Osteocyte (in vitro differentiated cells): ENCODE measurements at regions not wholly inside any gene's neighbourhood (a gene's known extent, or its start where the extent isn't known, plus 50 kb on each side); places are given as distances from the start of the nearest gene placed in this dataset.

Experiments used
- DNase-seq: peaks from one replicate; pipeline ENCODE4 v3.0.0; 2021; ENCODE audit warnings: mixed read lengths; ENCODE audit not compliant: unreplicated experiment; ENCODE audit errors: extremely low spot score
- H3K27ac Mint-ChIP-seq: one replicate; pipeline ENCODE4 v1.8.0; 2021; ENCODE audit warnings: mild to moderate bottlenecking, mixed read lengths; ENCODE audit not compliant: unreplicated experiment
- H3K27me3 Mint-ChIP-seq: one replicate; pipeline ENCODE4 v1.8.0; 2021; ENCODE audit warnings: mixed read lengths; ENCODE audit not compliant: unreplicated experiment
- H3K36me3 Mint-ChIP-seq: one replicate; pipeline ENCODE4 v1.8.0; 2021; ENCODE audit warnings: mixed read lengths; ENCODE audit not compliant: unreplicated experiment
- H3K4me1 Mint-ChIP-seq: one replicate; pipeline ENCODE4 v1.8.0; 2021; ENCODE audit warnings: mixed read lengths; ENCODE audit not compliant: unreplicated experiment
- H3K4me3 Mint-ChIP-seq: one replicate; pipeline ENCODE4 v1.8.0; 2021; ENCODE audit warnings: mild to moderate bottlenecking, moderate library complexity, mixed read lengths; ENCODE audit not compliant: unreplicated experiment
- H3K9me3 Mint-ChIP-seq: one replicate; pipeline ENCODE4 v1.8.0; 2021; ENCODE audit warnings: mixed read lengths; ENCODE audit not compliant: unreplicated experiment
- CTCF ChIP-seq: fragments of 200-600 bp; sonication (generic); IDR thresholded peaks from 2 replicates; pipeline ENCODE4 v1.5.0; 2021; ENCODE audit warnings: antibody characterized with exemption, mild to moderate bottlenecking, moderate library complexity

GRCh38 chr1:87796471-87796901, 467.8 kb downstream of the LMO4 start:
- H3K9me3 Mint-ChIP-seq, result no peaks in the 10 kb centered on the region
- no peak overlapping the region for H3K27ac Mint-ChIP-seq
- no peak for TF ChIP-seq CTCF
- DNase-seq, result no peak
- H3K4me1 Mint-ChIP-seq, result peaks cover 15% of the 10 kb centered on the region
- H3K36me3 Mint-ChIP-seq, result no peaks in the 10 kb centered on the region
- H3K4me3 Mint-ChIP-seq, result no peak overlapping the region
- H3K27me3 Mint-ChIP-seq, result no peaks in the 10 kb centered on the region

DNA sequence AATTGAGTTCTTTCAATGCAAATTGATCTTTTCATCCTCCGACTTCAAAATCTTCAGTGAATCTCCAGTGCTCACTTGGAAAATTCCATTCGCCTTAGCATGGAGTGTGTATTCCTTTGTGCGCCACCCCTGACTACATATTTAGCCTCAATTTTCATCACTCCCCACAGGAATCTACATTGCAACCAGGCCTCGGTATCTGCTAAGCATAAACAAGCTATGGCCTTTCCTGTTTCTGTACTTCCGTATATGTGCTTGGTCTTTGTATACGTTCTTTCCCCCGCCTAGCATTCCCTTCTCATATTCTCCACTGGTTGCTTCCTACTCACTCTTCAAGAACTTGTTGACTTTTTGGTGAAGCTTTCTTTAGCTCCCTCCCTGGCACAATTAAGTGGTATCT, 470.8 kb downstream of the LMO4 start:
- Mint-ChIP-seq H3K4me1 (peaks cover 15% of the 10 kb centered on the region), H3K27ac (no peak overlapping the region), H3K4me3 (no peak overlapping the region), H3K36me3 (no peaks in the 10 kb centered on the region), H3K9me3 (no peaks in the 10 kb centered on the region), H3K27me3 (no peaks in the 10 kb centered on the region)
- no peak for TF ChIP-seq CTCF
- DNase-seq, result no peak

DNA sequence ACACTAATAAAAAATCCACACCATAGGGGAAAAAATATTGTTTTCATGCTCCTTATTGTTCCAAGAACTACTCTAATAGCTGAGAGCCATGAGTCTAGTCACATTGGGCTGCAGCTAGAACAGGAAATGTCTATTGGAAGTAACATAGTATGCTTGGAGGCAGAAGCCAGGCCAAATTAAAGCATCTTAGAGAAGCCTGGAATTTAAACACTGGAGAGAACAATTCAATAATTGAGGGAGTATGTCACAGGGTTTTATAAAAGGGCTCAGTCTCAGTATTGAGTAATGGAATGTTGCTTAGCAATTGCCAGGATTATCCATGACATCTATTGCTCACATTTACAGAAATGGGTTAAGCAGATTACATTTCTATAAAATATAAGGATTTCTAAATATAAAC, 471.3 kb downstream of the LMO4 start:
- no peaks in the 10 kb centered on the region for H3K27me3 Mint-ChIP-seq
- no peaks in the 10 kb centered on the region for H3K9me3 Mint-ChIP-seq
- DNase-seq, result no peak
- TF ChIP-seq CTCF, result no peak
- peaks cover 14% of the 10 kb centered on the region for H3K4me1 Mint-ChIP-seq
- no peaks in the 10 kb centered on the region for H3K36me3 Mint-ChIP-seq
- H3K4me3 Mint-ChIP-seq, result no peak overlapping the region
- H3K27ac Mint-ChIP-seq, result no peak overlapping the region

DNA sequence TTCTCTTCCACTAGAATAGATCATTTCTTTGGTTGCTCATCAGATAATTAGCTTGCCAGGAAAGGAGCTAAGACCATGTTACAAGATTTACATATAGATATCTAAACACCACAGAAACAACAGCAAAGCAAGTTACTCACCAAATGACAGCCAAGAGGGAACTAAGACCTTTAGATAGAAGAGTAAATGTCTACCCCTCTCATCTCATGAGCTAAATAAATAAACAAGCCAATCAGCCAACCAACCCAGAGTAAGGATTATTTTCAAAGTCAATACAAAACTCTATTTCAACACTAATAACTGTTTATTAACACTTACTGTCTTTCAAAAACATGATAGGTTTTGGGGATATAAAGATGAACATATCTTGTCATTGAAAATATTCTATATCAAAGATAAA, 474.7 kb downstream of the LMO4 start:
- no peaks in the 10 kb centered on the region for H3K36me3 Mint-ChIP-seq
- no peaks in the 10 kb centered on the region for H3K27me3 Mint-ChIP-seq
- H3K4me3 Mint-ChIP-seq, result no peak overlapping the region
- no peaks in the 10 kb centered on the region for H3K9me3 Mint-ChIP-seq
- TF ChIP-seq CTCF, result no peak
- DNase-seq, result no peak
- no peaks in the 10 kb centered on the region for H3K4me1 Mint-ChIP-seq
- no peak overlapping the region for H3K27ac Mint-ChIP-seq

DNA sequence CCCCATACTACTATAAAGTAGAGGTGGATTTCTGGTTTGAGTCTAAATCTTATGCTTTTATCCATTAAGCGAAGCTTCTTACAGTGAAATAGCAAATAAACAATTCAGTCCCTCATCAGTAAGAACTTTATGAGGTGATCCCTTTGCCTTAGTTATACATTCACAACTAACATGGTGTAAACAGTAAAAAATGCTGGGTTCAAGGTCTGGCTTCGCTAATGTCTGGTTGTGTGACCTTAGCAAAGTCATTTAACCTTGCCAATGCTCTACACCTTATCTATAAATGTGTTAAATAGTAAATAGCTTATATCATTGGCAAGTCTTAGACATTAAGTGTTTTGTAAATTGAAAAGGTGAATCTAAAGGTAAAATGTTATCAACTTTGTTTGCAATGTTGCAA, 475.4 kb downstream of the LMO4 start:
- Mint-ChIP-seq H3K9me3 (no peaks in the 10 kb centered on the region), H3K36me3 (no peaks in the 10 kb centered on the region), H3K4me1 (no peaks in the 10 kb centered on the region), H3K27me3 (no peaks in the 10 kb centered on the region), H3K27ac (no peak overlapping the region), H3K4me3 (no peak overlapping the region)
- TF ChIP-seq CTCF, result no peak
- no peak for DNase-seq
